ENCODE measurements at regions not wholly inside any gene's neighbourhood (a gene's known extent, or its start where the extent isn't known, plus 50 kb on each side); places are given as distances from the start of the nearest gene placed in this dataset.

DNA sequence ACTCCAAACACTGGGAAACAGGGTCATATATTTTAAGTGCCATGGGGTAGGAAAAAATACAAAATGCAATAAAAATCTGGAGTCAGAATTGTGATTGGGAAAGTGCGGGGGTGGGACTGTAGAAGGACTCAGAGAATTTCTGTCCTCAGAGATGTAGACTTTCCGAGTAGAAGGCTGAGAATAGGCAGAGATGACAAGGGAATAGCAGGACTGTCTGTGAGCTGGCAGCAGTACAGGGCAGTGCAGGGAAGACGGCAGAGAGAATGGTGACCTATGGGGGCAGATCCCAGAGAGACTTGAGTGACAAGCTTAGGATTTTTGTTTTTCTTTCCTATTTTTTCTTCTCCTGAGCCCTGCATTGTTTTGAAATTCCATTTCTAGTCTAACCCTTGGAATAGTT, 127.6 kb downstream of the SLC16A9 start:
- 68% methylated on average over 3 of the region's 3 CpGs for WGBS (ENCODE audit: insufficient coverage, low coverage, low lambda C conversion rate, missing lambda C conversion rate)
- Histone ChIP-seq H3K36me3 (no peaks in the 10 kb centered on the region), H3K4me3 (no peak overlapping the region), H3K9me3 (no peaks in the 10 kb centered on the region), H3K4me1 (no peaks in the 10 kb centered on the region), H3K27me3 (no peaks in the 10 kb centered on the region), H3K27ac (no peak overlapping the region)
- TF ChIP-seq, protein P1, sequence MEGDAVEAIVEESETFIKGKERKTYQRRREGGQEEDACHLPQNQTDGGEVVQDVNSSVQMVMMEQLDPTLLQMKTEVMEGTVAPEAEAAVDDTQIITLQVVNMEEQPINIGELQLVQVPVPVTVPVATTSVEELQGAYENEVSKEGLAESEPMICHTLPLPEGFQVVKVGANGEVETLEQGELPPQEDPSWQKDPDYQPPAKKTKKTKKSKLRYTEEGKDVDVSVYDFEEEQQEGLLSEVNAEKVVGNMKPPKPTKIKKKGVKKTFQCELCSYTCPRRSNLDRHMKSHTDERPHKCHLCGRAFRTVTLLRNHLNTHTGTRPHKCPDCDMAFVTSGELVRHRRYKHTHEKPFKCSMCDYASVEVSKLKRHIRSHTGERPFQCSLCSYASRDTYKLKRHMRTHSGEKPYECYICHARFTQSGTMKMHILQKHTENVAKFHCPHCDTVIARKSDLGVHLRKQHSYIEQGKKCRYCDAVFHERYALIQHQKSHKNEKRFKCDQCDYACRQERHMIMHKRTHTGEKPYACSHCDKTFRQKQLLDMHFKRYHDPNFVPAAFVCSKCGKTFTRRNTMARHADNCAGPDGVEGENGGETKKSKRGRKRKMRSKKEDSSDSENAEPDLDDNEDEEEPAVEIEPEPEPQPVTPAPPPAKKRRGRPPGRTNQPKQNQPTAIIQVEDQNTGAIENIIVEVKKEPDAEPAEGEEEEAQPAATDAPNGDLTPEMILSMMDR (IDR thresholded peaks at IDR 0.05) = no peak
- TF ChIP-seq POLR2A (IDR thresholded peaks at IDR 0.05) = no peak
- intact Hi-C loops (cut with DNase I) = no loop called here
- no peak for ATAC-seq
- no peak for DNase-seq

DNA sequence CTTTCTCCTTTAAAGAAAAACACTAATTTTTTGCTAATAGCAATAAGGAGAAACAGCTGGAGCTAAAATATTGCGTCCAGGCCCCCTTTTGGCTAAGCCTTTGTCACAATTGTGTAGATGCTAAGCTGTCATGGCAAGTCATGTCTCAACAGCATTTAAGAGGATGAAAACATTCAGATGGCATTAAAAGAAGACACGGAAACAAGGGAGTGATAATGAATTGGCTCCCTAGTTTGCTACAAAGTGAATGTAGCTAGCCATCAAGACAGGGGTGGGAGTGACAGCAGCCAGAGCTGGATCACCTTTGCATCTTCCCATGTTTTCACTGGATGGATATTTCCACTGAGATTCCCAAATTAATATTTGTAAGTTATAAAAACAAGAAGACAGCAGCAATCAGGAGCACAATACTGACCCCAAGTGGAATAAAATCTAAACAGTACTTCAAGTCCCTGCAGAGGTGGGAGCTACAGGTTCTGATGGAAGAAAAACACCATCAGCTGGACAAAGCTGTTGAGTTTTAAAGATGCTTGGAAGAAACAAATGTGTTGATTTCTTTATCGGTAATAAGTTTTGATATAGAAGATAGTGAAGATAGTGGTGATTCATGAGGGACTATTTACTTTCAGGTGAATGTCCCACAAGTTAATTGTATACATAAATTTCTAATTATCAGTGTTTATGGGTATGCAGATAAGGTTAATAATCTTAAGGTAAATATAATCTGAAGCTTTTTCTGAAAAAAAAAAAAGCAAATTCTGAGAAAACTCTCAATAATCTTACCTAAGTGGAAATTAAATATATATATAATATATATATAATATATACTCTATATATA, 129.4 kb downstream of the SLC16A9 start:
- Histone ChIP-seq H3K27ac (no peak overlapping the region), H3K4me1 (no peaks in the 10 kb centered on the region), H3K27me3 (no peaks in the 10 kb centered on the region), H3K36me3 (no peaks in the 10 kb centered on the region), H3K9me3 (no peaks in the 10 kb centered on the region), H3K4me3 (no peak overlapping the region)
- intact Hi-C loops (cut with DNase I) = no loop called here
- no peak for DNase-seq
- 34% methylated on average over 3 of the region's 3 CpGs for WGBS (ENCODE audit: insufficient coverage, low coverage, low lambda C conversion rate, missing lambda C conversion rate)
- ATAC-seq = peak in 3 of 4 donors; percentile 15 to 48 (median 44)
- TF ChIP-seq POLR2A (IDR thresholded peaks at IDR 0.05) = no peak
- TF ChIP-seq, protein P1 (IDR thresholded peaks at IDR 0.05) = peak; percentile 30 to 57 (median 35)

DNA sequence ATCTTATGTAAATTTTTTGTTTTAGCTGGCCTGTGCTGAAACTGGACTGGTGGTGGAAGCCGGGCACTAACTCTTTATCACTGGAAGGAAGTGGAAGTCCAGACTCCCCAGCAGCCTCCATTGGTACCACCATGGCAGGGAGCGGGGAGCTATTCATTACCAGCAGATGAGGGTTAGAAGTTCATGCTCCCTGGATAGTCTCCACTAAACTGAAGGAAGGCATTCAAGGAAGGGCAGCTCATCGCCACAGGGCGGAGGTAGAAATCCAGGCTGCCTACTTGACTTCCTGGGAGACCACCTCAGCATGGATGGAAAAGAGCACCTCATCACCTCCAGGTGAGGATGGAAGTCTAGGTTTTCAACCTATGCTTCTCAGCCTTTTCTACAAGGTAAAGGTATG, 130.9 kb downstream of the SLC16A9 start:
- Histone ChIP-seq H3K36me3 (no peaks in the 10 kb centered on the region), H3K4me1 (no peaks in the 10 kb centered on the region), H3K4me3 (no peak overlapping the region), H3K9me3 (no peaks in the 10 kb centered on the region), H3K27ac (no peak overlapping the region), H3K27me3 (no peaks in the 10 kb centered on the region)
- intact Hi-C loops (cut with DNase I) = no loop called here
- DNase-seq (no peak), ATAC-seq (no peak)
- TF ChIP-seq POLR2A (IDR thresholded peaks at IDR 0.05) = no peak
- WGBS (ENCODE audit: insufficient coverage, low coverage, low lambda C conversion rate, missing lambda C conversion rate) = 81% methylated on average over 4 of the region's 4 CpGs

DNA sequence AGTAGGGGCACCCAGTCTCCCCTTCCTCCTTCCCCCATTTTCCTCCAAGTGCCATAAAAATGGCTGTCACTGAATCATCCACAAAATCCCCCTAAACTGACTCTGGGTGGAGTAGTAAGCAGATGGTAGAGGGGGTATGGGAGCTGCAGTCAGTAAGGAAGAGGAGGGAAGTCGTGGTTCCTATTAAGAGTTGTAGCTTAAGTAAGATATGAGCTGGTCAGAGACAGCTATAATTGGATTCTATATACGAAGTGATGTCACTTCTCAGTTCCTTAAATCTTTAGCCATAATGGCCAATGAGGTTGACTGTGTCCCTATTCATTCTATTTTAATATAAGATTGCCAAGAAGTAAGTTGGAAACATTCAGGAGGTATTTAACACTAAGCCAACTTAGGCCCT, 131.7 kb downstream of the SLC16A9 start:
- Histone ChIP-seq H3K4me3 (no peak overlapping the region), H3K27ac (no peak overlapping the region), H3K9me3 (no peaks in the 10 kb centered on the region), H3K27me3 (no peaks in the 10 kb centered on the region), H3K4me1 (no peaks in the 10 kb centered on the region), H3K36me3 (no peaks in the 10 kb centered on the region)
- intact Hi-C loops (cut with DNase I) = no loop called here
- 15% methylated on average over 2 of the region's 2 CpGs for WGBS (ENCODE audit: insufficient coverage, low coverage, low lambda C conversion rate, missing lambda C conversion rate)
- ATAC-seq (no peak), DNase-seq (no peak)
- TF ChIP-seq POLR2A (IDR thresholded peaks at IDR 0.05) = no peak
- TF ChIP-seq, protein P1 (IDR thresholded peaks at IDR 0.05) = no peak

DNA sequence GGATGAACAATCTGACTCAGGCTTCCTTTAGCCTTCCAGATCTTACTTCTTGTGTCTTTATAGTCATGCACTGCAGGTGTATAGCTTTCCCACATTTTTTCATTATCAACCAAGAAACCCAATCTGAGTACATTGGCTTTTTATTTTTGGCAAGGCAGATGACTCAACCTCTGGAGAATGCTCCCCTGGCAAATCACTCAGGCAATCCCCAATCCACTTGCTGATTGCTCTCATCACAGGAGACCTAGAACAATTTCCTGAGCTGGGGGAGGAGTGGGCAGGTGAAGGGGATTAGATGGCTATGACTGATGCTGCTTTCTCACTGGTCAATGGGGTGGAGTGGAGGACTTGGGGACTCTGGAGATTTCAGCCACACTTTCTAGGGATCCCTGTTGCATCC, 134.4 kb downstream of the SLC16A9 start:
- Histone ChIP-seq H3K9me3 (no peaks in the 10 kb centered on the region), H3K4me1 (no peaks in the 10 kb centered on the region), H3K27ac (no peak overlapping the region), H3K36me3 (no peaks in the 10 kb centered on the region), H3K4me3 (no peak overlapping the region), H3K27me3 (no peaks in the 10 kb centered on the region)
- intact Hi-C loops (cut with DNase I) = no loop called here
- ATAC-seq = no peak
- no peak for DNase-seq
- no peak for TF ChIP-seq POLR2A (IDR thresholded peaks at IDR 0.05)
- TF ChIP-seq, protein P1 (IDR thresholded peaks at IDR 0.05) = no peak

Data from right lobe of liver (tissue), 6 donors.